H9 (cell line): ENCODE measurements at regions not wholly inside any gene's neighbourhood (a gene's known extent, or its start where the extent isn't known, plus 50 kb on each side); places are given as distances from the start of the nearest gene placed in this dataset.

Experiments used
- DNase-seq: peaks from one replicate; pipeline ENCODE4 v3.0.0-alpha.2; 2017
- H2AFZ ChIP-seq: one replicate; pipeline ENCODE4 v1.6.1; 2013; ENCODE audit warnings: mild to moderate bottlenecking, low read length, control low read depth, moderate library complexity
- H2AK5ac ChIP-seq: 2 replicates; pipeline ENCODE4 v1.6.1; 2013; ENCODE audit warnings: low read length, control low read depth, mixed read lengths; ENCODE audit not compliant: insufficient read length
- H2BK120ac ChIP-seq: one replicate; pipeline ENCODE4 v1.6.1; 2013; ENCODE audit warnings: low read depth, mild to moderate bottlenecking, low read length, control low read depth, inconsistent platforms; ENCODE audit not compliant: poor library complexity, severe bottlenecking
- H2BK12ac ChIP-seq: 2 replicates; pipeline ENCODE4 v1.6.1; 2013; ENCODE audit warnings: low read length, control low read depth, mixed read lengths, low read depth; ENCODE audit not compliant: insufficient read length
- H2BK15ac ChIP-seq: 2 replicates; pipeline ENCODE4 v1.6.1; 2013; ENCODE audit warnings: low read depth, low read length, control low read depth
- H2BK20ac ChIP-seq: one replicate; pipeline ENCODE4 v1.6.1; 2013; ENCODE audit warnings: low read depth, mild to moderate bottlenecking, low read length, control low read depth, inconsistent platforms; ENCODE audit not compliant: poor library complexity, severe bottlenecking
- H2BK5ac ChIP-seq: 2 replicates; pipeline ENCODE4 v1.6.1; 2013; ENCODE audit warnings: low read length, control low read depth, mixed read lengths; ENCODE audit not compliant: insufficient read length
- H3K14ac ChIP-seq: 2 replicates; pipeline ENCODE4 v1.6.1; 2013; ENCODE audit warnings: low read length, control low read depth; ENCODE audit not compliant: insufficient read depth
- H3K18ac ChIP-seq: 2 replicates; pipeline ENCODE4 v1.6.1; 2013; ENCODE audit warnings: low read depth, mild to moderate bottlenecking, mixed read lengths, low read length, control low read depth; ENCODE audit not compliant: insufficient read length
- H3K23ac ChIP-seq: 2 replicates; pipeline ENCODE4 v1.6.1; 2013; ENCODE audit warnings: low read length, control low read depth, mixed read lengths, low read depth; ENCODE audit not compliant: insufficient read length
- H3K23me2 ChIP-seq: 2 replicates; pipeline ENCODE4 v1.6.1; 2013; ENCODE audit warnings: low read depth, mild to moderate bottlenecking, mixed read lengths, low read length, control low read depth; ENCODE audit not compliant: insufficient read length, poor library complexity, severe bottlenecking
- H3K27ac ChIP-seq: 2 replicates; pipeline ENCODE4 v1.5.1; 2013; ENCODE audit warnings: low read length, control low read depth, mixed read lengths, low read depth; ENCODE audit not compliant: insufficient read length
- H3K27me3 ChIP-seq: 2 replicates; pipeline ENCODE4 v1.6.1; 2013; ENCODE audit warnings: low read length, control low read depth, inconsistent platforms; ENCODE audit not compliant: insufficient read depth
- H3K4ac ChIP-seq: 2 replicates; pipeline ENCODE4 v1.6.1; 2013; ENCODE audit warnings: low read depth, mild to moderate bottlenecking, control low read depth, inconsistent platforms, low read length, moderate library complexity
- H3K4me1 ChIP-seq: 2 replicates; pipeline ENCODE4 v1.6.1; 2013; ENCODE audit warnings: low read length, control low read depth, inconsistent platforms; ENCODE audit not compliant: insufficient read depth
- H3K4me2 ChIP-seq: 2 replicates; pipeline ENCODE4 v1.6.1; 2013; ENCODE audit warnings: low read length, control low read depth, mixed read lengths; ENCODE audit not compliant: insufficient read length, insufficient read depth
- H3K56ac ChIP-seq: 2 replicates; pipeline ENCODE4 v1.6.1; 2013; ENCODE audit warnings: low read depth, mild to moderate bottlenecking, mixed read lengths, low read length, control low read depth; ENCODE audit not compliant: insufficient read length
- H3K79me1 ChIP-seq: 2 replicates; pipeline ENCODE4 v1.6.1; 2013; ENCODE audit warnings: low read depth, mild to moderate bottlenecking, moderate library complexity, low read length, control low read depth, inconsistent platforms; ENCODE audit not compliant: insufficient read depth, poor library complexity, severe bottlenecking
- H3K79me2 ChIP-seq: 2 replicates; pipeline ENCODE4 v1.6.1; 2013; ENCODE audit warnings: low read length, control low read depth, inconsistent platforms; ENCODE audit not compliant: insufficient read depth
- H3K9ac ChIP-seq: 2 replicates; pipeline ENCODE4 v1.6.1; 2013; ENCODE audit warnings: low read length, control low read depth, mixed read lengths; ENCODE audit not compliant: insufficient read length; ENCODE audit errors: extremely low read depth
- H3K9me3 ChIP-seq: one replicate; pipeline ENCODE4 v1.6.1; 2013; ENCODE audit warnings: low read depth, low read length, inconsistent platforms; ENCODE audit not compliant: control insufficient read depth
- H3T11ph ChIP-seq: one replicate; pipeline ENCODE4 v1.6.1; 2013; ENCODE audit warnings: mild to moderate bottlenecking, low read length, control low read depth, inconsistent platforms
- H4K20me1 ChIP-seq: one replicate; pipeline ENCODE4 v1.6.1; 2013; ENCODE audit not compliant: control insufficient read depth, insufficient read length, insufficient read depth
- H4K5ac ChIP-seq: 2 replicates; pipeline ENCODE4 v1.6.1; 2013; ENCODE audit warnings: low read depth, mild to moderate bottlenecking, mixed read lengths, low read length, control low read depth; ENCODE audit not compliant: insufficient read length
- H4K8ac ChIP-seq: replicated peaks from 2 replicates; pipeline ENCODE4 v1.6.1; 2013; ENCODE audit warnings: low read length, control low read depth, mixed read lengths, low read depth; ENCODE audit not compliant: insufficient read length
- H4K91ac ChIP-seq: 2 replicates; pipeline ENCODE4 v1.6.1; 2013; ENCODE audit warnings: low read depth, mild to moderate bottlenecking, moderate library complexity, mixed read lengths, low read length, control low read depth; ENCODE audit not compliant: insufficient read length
- H3K27ac Mint-ChIP-seq, 3 experiments: 2 replicates in 2 of 3; 3 replicates in 1 of 3; pipeline ENCODE4 v1.8.0; 2020 to 2021; ENCODE audit warnings: mixed read lengths in 3 of 3, mild to moderate bottlenecking in 1 of 3, moderate library complexity in 1 of 3
- H3K27me3 Mint-ChIP-seq: 2 replicates; pipeline ENCODE4 v1.8.0; 2021; ENCODE audit warnings: low read depth, mild to moderate bottlenecking, moderate library complexity, mixed read lengths
- H3K36me3 Mint-ChIP-seq, 3 experiments: 2 replicates in 2 of 3; 3 replicates in 1 of 3; pipeline ENCODE4 v1.8.0; 2020 to 2021; ENCODE audit warnings: low read depth in 3 of 3, mixed read lengths in 3 of 3; ENCODE audit not compliant: insufficient read depth in 1 of 3
- H3K4me1 Mint-ChIP-seq, 2 experiments: 2 replicates each; pipeline ENCODE4 v1.8.0; 2020; ENCODE audit warnings: mixed read lengths in 2 of 2
- H3K4me3 Mint-ChIP-seq, 2 experiments: 2 replicates in 1 of 2; 3 replicates in 1 of 2; pipeline ENCODE4 v1.8.0; 2020 to 2021; ENCODE audit warnings: mild to moderate bottlenecking in 2 of 2, mixed read lengths in 2 of 2, moderate library complexity in 1 of 2
- H3K9me3 Mint-ChIP-seq, 2 experiments: 2 replicates in 1 of 2; 3 replicates in 1 of 2; pipeline ENCODE4 v1.8.0; 2020; ENCODE audit warnings: mild to moderate bottlenecking in 2 of 2, mixed read lengths in 2 of 2, moderate library complexity in 1 of 2
- CTCF ChIP-seq: fragments of 200-600 bp; sonication (generic); conservative IDR thresholded peaks from 3 replicates; pipeline ENCODE4 v1.8.0; 2021; ENCODE audit warnings: antibody characterized with exemption, mild to moderate bottlenecking
- WGBS: extraction: QIAGEN DNeasy Blood & Tissue Kit; methylation state at CpG from one replicate; pipeline ENCODE4 v1.1.7; 2013; ENCODE audit warnings: missing lambda C conversion rate, low lambda C conversion rate, mixed read lengths; ENCODE audit not compliant: insufficient read length; ENCODE audit errors: extremely low coverage; 5-methylcytosine and 5-hydroxymethylcytosine counted together

- Histone ChIP-seq H2BK120ac (no peak overlapping the region), H4K20me1 (no peaks in the 10 kb centered on the region), H3K9ac (no peak overlapping the region), H3K23me2 (no peaks in the 10 kb centered on the region), H2BK20ac (no peak overlapping the region), H3K4me2 (no peak overlapping the region), H3K9me3 (no peaks in the 10 kb centered on the region), H3K4me1 (no peaks in the 10 kb centered on the region), H3K14ac (no peak overlapping the region), H3K79me1 (no peaks in the 10 kb centered on the region), H3K79me2 (no peaks in the 10 kb centered on the region), H2BK5ac (no peak overlapping the region), H2AFZ (no peak overlapping the region), H4K91ac (no peak overlapping the region), H2BK15ac (no peak overlapping the region), H2BK12ac (no peak overlapping the region), H3K23ac (no peak overlapping the region), H3K4ac (no peak overlapping the region), H3T11ph (no peak overlapping the region), H3K56ac (no peak overlapping the region), H4K5ac (no peak overlapping the region), H3K27me3 (no peaks in the 10 kb centered on the region), H3K27ac (no peak overlapping the region), H3K18ac (no peak overlapping the region), H4K8ac (no peak overlapping the region), H2AK5ac (no peak overlapping the region)
- TF ChIP-seq CTCF, result no peak
- no CpG with 5 or more reads among the region's 2 CpGs for WGBS
- H3K36me3 Mint-ChIP-seq, result no peaks in the 10 kb centered on the region
- H3K9me3 Mint-ChIP-seq, result no peaks in the 10 kb centered on the region
- no peak overlapping the region for H3K4me3 Mint-ChIP-seq
- H3K27me3 Mint-ChIP-seq, result no peaks in the 10 kb centered on the region
- peaks cover 5 to 6% of the 10 kb centered on the region in 2 experiments; a peak in 3 of 4 replicates for H3K4me1 Mint-ChIP-seq
- no peak for DNase-seq
- H3K27ac Mint-ChIP-seq, result no peak overlapping the region
Observed at GRCh38 chr11:91047882-91048281, 825.0 kb upstream of the CHORDC1 start.
